A549 (cell line): ENCODE measurements at regions not wholly inside any gene's neighbourhood (a gene's known extent, or its start where the extent isn't known, plus 50 kb on each side); places are given as distances from the start of the nearest gene placed in this dataset.

Experiments
- BHLHE40 ChIP-seq: IDR thresholded peaks from 2 replicates; pipeline ENCODE4 v1.6.1; 2012; ENCODE audit warnings: low read depth, low read length, inconsistent platforms
- CHD2 ChIP-seq: fragments of 150-350 bp; IDR thresholded peaks from 2 replicates; pipeline ENCODE4 v1.6.1; 2014; ENCODE audit warnings: low read length; ENCODE audit not compliant: partially characterized antibody
- EP300 ChIP-seq, 2 experiments: fragments of >200 bp; sonication (Bioruptor Twin); formaldehyde crosslinking; IDR thresholded peaks; 2 replicates in 1 of 2; 3 replicates in 1 of 2; pipeline ENCODE4 v1.6.1; 2016 to 2017
- NR3C1 ChIP-seq: fragments of >200 bp; sonication (Bioruptor Twin); formaldehyde crosslinking; IDR thresholded peaks from 3 replicates; pipeline ENCODE4 v1.6.1; 2017
- POLR2A ChIP-seq: IDR thresholded peaks from 2 replicates; pipeline ENCODE4 v1.6.1; 2012; ENCODE audit warnings: mild to moderate bottlenecking, low read length
- POLR2AphosphoS2 ChIP-seq: conservative IDR thresholded peaks from 2 replicates; pipeline ENCODE4 v1.6.1; 2012; ENCODE audit warnings: low read length, improper control_type of control experiment, inconsistent platforms
- ZNF302 ChIP-seq: fragments of 250-450 bp; sonication (Bioruptor Pico); IDR thresholded peaks from 2 replicates; pipeline ENCODE4 v1.9.0; 2021; ENCODE audit warnings: inconsistent platforms, mild to moderate bottlenecking, moderate library complexity
- TF ChIP-seq, protein P1 (sequence below): fragments of 250-450 bp; sonication (Bioruptor Pico); IDR thresholded peaks from 2 replicates; pipeline ENCODE4 v1.5.0; 2021; ENCODE audit warnings: mild to moderate bottlenecking, moderate library complexity, borderline replicate concordance
- TF ChIP-seq, protein P2 (sequence below): fragments of >200 bp; sonication (Bioruptor Twin); formaldehyde crosslinking; IDR thresholded peaks from 3 replicates; pipeline ENCODE4 v1.5.1; 2016

DNA sequence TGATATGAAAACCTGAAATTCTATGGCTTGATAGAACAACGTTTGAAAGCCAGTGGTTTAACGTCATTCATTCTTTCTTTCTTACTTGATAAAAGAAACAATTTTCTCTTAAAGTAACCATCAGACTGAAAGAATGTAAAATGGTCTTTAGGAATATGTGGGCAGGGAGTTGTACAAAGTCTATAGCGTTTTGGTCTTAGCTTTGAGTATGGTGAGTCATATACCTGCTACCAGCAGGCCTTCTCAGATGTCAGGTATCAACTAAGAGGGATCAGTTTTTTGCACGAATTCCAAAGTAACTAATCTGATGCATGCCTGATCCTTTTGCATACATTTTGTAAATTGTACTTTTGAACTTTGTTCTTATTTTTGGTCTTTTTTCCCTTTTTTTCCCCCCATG, 101.5 kb upstream of the DSEL start:
- TF ChIP-seq POLR2A (no peak), POLR2AphosphoS2 (no peak), EP300 (IDR thresholded peaks at IDR 0.05) (no peak), CHD2 (no peak), BHLHE40 (no peak), ZNF302 (CRISPR knock-in tag) (no peak), NR3C1 (no peak)
- TF ChIP-seq, protein P1, sequence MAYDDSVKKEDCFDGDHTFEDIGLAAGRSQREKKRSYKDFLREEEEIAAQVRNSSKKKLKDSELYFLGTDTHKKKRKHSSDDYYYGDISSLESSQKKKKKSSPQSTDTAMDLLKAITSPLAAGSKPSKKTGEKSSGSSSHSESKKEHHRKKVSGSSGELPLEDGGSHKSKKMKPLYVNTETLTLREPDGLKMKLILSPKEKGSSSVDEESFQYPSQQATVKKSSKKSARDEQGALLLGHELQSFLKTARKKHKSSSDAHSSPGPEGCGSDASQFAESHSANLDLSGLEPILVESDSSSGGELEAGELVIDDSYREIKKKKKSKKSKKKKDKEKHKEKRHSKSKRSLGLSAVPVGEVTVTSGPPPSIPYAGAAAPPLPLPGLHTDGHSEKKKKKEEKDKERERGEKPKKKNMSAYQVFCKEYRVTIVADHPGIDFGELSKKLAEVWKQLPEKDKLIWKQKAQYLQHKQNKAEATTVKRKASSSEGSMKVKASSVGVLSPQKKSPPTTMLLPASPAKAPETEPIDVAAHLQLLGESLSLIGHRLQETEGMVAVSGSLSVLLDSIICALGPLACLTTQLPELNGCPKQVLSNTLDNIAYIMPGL (CRISPR knock-in tag) = no peak
- TF ChIP-seq, protein P2, sequence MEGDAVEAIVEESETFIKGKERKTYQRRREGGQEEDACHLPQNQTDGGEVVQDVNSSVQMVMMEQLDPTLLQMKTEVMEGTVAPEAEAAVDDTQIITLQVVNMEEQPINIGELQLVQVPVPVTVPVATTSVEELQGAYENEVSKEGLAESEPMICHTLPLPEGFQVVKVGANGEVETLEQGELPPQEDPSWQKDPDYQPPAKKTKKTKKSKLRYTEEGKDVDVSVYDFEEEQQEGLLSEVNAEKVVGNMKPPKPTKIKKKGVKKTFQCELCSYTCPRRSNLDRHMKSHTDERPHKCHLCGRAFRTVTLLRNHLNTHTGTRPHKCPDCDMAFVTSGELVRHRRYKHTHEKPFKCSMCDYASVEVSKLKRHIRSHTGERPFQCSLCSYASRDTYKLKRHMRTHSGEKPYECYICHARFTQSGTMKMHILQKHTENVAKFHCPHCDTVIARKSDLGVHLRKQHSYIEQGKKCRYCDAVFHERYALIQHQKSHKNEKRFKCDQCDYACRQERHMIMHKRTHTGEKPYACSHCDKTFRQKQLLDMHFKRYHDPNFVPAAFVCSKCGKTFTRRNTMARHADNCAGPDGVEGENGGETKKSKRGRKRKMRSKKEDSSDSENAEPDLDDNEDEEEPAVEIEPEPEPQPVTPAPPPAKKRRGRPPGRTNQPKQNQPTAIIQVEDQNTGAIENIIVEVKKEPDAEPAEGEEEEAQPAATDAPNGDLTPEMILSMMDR = no peak
